GM12872 (cell line): ENCODE measurements at regions not wholly inside any gene's neighbourhood (a gene's known extent, or its start where the extent isn't known, plus 50 kb on each side); places are given as distances from the start of the nearest gene placed in this dataset.

Source experiments
- TF ChIP-seq, protein P1 (sequence below): IDR thresholded peaks from 3 replicates; pipeline ENCODE4 v1.5.1; 2011; ENCODE audit warnings: low read depth, mild to moderate bottlenecking, low read length, moderate library complexity; ENCODE audit not compliant: insufficient read depth

DNA sequence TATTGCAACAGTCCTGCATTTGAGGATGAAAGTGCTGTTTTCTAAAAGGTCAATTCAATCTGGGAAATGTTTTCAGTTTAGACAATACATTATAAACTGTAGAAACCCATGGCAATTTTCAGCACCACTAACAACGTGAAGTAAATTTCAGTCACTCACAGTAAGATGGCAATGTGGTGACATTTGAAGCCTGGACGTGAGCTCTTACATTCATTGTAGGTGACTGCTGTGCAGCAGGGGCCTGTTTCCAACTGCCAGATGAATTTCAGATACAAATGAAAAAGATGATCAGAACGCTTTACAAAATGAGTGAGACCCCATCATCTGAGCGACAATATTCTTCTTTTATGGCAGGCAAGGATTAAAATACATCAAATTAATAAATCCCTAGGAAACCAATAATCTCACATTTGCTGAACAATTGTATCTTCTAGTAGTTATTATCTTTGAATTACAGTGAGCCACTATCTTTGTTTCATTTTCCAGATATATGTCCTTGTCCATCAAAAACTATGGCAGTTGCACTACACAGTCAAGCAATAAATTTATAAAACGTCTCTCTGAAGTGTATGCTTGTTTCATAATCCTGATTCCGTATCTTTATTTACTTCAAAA lies 1816.8 kb downstream of the OLFM4 start:
- TF ChIP-seq, protein P1, sequence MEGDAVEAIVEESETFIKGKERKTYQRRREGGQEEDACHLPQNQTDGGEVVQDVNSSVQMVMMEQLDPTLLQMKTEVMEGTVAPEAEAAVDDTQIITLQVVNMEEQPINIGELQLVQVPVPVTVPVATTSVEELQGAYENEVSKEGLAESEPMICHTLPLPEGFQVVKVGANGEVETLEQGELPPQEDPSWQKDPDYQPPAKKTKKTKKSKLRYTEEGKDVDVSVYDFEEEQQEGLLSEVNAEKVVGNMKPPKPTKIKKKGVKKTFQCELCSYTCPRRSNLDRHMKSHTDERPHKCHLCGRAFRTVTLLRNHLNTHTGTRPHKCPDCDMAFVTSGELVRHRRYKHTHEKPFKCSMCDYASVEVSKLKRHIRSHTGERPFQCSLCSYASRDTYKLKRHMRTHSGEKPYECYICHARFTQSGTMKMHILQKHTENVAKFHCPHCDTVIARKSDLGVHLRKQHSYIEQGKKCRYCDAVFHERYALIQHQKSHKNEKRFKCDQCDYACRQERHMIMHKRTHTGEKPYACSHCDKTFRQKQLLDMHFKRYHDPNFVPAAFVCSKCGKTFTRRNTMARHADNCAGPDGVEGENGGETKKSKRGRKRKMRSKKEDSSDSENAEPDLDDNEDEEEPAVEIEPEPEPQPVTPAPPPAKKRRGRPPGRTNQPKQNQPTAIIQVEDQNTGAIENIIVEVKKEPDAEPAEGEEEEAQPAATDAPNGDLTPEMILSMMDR = no peak

DNA sequence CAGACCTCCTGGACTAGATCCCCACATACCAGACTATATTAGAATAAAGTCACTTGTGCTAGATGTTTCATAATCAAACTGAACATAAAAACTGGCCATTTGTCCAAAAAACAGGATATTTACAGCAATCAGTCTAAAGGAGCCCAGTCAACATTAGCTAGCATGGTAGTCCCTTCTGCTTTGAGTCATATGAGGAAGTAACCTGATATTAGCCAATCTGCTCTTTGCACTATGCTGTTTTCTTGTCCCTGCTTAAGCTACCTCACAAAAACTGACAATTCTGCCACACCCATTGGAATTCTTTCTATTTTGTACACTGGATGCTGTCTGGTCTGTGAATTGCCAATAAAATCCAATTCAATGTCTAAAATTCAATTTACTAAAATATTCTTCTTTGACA lies 1824.2 kb downstream of the OLFM4 start:
- TF ChIP-seq, protein P1 = no peak

DNA sequence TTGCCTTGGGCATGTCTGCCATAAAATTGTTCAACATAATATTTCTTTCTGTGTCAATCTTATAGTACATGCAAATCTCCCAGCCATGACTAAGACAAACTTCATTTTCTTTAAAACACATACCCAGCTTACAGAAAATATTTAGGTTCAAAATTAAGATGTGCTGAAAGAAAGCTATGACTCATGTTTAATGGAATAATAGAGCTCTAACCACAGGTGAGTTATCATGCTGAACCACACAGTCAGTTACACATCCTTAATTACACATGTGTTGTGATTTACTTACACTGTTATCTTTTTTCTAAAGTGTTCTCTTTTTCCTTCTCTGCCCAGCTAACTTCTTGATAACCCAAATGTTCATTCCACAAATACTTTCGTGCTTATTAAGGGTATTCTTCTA lies 1831.2 kb downstream of the OLFM4 start:
- TF ChIP-seq, protein P1 = no peak

DNA sequence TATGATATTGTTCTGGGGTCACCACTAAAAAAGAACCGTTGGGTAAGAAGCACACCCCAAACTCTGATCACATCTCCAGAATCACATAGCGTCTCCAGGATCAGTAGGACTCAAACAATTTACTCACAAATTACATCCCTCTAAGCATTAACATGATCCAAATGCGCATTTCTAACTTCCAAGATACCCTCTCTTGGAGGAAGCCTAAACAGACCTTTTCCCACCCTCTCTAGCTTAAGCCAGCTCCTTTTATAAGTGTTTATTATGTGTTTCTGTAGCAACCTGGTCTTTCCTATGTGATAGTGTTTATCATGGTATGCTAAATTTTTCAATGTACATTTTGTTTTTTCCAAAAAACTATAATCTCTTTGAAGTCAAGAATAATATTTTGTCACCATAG lies 1846.5 kb downstream of the OLFM4 start:
- TF ChIP-seq, protein P1 = no peak

DNA sequence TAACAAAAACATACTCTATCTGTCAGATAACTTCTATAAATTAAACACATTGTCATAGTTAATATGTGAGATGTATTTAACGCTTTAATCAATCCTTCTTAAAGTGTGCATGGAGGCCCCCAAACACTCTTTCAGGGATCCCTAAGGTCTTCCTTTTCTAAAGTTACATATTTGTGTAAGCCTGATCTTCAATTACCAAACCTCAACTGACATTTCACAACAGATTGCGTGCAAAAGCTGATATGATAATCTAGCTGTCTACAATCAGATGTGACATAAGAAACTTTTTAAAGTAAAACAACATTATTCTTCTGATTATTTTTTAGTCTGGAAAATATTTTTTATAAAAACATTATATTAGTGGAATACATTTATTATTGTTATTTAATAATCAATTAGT lies 1850.4 kb downstream of the OLFM4 start:
- TF ChIP-seq, protein P1 = no peak

DNA sequence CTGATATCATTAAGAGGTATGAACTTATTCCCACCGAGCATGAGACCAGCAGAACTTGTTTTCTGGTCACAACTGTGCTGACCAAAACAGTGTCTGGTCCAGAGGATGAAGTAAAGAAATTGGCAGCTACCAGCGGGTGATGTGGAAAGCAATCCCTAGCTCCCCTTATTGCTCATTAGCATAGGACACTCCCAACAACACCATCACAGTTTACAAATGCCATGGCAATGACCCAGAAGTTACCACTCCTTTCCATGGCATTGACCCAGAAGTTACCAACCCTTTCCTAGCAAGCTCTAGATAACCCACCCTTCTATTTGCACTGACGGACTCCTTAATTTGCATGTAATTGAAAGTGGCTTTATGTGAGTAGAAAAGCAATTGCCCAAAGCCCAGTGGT lies 1856.1 kb downstream of the OLFM4 start:
- TF ChIP-seq, protein P1 = no peak

DNA sequence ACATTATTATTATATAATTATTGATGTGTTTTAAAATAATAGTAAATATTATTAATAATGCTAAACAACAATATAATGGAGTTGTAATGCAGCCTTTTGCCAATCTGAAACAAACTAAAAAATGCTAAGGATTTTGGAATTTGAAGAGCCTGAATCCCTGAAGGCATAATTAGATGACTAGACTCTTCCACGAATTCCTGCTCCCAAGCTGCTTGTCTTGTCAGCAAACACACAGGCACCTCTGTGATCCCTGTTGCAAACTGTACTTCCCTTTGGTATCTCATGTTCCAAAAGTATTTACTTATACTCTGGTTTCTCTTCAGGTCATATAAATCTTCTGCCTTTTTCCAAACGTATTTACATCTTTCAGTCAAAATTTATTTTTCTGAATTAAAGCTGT lies 1862.4 kb downstream of the OLFM4 start:
- TF ChIP-seq, protein P1 = no peak
